ENCODE measurements at regions not wholly inside any gene's neighbourhood (a gene's known extent, or its start where the extent isn't known, plus 50 kb on each side); places are given as distances from the start of the nearest gene placed in this dataset.

DNA sequence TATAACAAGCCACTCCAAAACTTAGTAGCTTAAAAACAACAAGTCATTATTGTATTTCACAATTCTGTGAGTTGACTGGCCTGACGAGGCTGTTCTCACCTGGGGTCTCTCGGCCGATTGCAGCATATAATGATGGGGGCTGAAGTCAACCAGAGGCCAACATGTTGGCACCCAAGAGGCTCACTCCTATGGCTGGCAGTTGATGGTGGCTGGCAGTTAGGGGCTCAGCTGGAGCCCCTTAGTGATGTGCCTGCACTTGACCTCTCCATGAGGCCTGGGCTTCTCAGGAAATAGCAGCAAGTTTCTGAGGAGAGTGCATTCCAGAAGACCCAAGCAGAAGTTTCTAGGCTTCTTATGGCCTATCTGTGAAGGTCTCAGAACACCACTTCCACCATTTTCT lies 459.4 kb downstream of the NPHP4 start:
- no peak for DNase-seq (ENCODE audit: low read depth in 2 of 2, low spot score in 1 of 2)

DNA sequence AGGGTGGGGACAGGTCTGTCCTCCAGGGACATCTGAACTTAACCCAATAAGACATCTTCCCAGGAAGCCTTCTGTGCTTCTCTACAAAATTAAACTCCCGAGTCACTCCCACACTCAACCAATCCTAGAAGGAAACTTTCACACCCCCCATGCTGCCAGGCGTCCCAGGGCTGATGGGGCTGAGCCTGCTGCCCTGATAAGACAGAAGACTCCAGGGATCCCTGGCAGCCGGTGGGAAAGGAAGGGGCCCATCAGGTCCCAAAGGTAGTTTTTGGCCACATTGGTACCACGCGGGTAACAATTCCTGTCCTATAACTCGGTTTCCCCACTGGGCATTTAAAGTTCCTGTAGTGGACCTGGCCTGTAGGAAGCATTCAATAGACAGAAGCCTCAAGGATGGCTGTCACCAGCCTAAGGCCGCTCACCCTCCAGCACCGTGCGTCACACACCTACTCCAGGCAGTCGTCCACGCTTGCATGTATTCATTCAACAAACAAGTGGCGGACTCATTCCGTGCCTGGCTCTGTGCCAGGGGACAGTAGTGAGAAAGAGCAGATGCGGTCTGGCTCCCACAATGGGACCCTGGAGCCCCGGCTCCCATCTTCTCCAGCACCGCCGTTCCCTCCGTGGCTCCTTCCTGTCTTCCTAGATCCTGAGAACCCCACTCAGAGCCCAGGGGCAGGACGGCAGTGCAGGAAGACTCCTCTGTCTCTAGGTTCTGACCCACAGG lies 465.2 kb downstream of the NPHP4 start:
- no peak for DNase-seq (ENCODE audit: low read depth in 2 of 2, low spot score in 1 of 2)

DNA sequence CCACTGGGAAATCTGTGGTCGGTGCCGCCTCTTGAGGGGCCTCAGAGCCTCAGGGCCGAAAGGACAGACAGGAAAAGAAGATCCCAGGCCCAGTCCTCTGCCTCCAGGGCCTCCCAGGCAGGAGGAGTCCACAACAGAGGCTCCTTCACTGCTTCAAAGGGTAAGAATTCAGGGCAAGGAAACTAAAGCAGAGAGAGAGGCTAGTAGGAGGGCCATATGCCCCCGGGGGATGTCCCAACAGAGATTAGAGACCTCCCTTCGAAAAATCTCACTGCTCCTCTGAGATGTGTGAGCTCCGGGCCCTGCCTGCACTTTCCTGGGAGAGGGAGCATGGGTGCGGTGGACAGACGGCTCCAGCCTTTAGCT lies 465.9 kb downstream of the NPHP4 start:
- no peak for DNase-seq (ENCODE audit: low read depth in 2 of 2, low spot score in 1 of 2)

DNA sequence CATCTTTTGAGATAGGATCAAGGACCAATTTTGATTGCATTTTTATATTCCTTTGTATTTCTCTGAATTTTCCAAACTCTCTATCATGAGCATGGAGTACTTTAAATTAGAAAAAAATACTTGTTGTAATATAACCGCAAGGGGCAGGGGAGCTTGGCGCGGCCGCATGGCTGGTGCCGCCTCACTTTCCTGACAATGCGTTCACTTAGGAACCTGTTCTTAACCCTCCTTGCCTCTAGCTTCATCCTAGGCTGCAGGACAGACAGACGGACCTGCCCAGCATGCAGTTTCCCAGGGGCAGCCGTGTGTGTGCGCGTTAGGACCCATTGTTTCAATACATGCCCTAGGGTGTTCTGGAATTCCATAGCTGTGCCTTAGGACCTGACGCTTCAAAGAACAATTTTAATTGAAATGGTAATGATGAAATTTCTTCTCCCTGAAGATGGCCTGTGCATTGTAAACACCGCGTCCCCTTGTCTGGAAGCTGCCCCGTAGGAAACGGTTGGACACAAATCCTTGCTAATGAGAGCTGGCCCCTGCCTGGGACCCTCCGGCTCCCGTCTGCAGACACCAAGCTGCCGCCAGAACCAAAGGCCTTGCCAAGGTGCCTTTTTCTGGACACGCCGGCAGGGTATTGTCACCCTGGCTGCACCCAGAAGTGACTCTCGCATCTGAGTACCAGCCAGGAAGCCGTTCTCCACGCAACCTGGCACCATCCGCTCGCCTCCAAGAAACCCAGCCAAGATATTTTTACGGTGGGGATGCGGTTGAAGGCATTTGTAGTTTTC lies 466.4 kb downstream of the NPHP4 start:
- DNase-seq (ENCODE audit: low read depth in 2 of 2, low spot score in 1 of 2) = no peak

DNA sequence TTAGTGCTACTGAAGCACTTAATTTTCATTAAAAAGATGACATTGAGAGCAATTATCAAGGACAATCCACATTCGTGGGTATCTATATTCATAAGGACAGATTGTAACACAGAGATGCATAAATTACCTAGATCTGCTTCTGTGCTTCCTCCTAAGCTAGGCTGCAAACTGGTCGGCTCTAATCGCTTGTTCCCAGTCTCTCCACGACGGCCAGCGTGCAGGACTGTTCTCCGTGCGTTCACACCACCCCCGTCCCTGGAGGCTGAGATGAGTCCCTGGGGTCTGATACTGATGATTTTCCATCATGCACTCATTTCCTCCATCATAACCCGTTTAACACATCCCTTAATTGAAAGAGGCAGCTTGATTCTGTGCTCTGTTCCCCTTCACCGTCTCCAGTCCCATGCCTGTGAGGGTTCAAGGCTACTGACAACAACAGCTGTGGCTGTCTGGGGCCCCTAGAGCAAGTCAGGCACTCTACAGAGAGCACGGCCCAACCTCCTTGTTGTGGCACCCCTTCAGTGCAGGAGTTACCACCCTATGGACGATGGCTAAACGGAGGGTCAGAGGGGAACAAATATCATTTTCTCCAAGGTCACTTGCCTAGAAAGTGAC lies 469.6 kb downstream of the NPHP4 start:
- no peak for DNase-seq (ENCODE audit: low read depth in 2 of 2, low spot score in 1 of 2)

DNA sequence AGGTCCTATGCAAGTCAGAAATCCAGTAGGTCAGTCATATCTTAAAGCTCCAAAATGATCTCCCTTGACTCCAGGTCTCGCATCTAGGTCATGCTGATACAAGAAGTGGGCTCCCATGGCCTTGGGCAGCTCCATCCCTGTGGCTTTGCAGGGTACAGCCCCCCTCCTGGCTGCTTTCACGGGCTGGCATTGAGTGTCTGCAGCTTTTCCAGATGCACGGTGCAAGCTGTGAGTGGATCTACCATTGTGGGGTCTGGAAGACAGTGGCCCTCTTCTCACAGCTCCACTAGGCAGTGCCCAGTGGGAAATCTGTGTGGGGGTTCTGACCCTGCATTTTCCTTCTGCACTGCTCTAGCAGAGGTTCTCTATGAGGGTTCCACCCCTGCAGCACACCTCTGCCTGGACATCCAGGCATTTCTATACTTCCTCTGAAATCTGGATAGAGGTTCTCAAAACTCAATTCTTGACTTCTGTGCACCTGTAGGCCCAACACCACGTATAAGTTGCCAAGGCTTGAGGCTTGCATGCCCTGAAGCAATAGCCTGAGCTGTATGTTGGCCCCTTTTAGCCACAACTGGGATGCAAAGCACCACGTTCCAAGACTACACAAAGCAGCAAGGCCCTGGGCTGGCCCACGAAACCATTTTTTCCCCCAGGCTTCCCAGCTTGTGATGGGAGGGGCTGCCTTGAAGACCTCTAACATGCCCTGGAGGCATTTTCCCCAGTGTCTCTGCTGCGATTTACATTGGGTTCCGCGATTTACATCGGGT lies 472.7 kb downstream of the NPHP4 start:
- no peak for DNase-seq (ENCODE audit: low read depth in 2 of 2, low spot score in 1 of 2)

DNA sequence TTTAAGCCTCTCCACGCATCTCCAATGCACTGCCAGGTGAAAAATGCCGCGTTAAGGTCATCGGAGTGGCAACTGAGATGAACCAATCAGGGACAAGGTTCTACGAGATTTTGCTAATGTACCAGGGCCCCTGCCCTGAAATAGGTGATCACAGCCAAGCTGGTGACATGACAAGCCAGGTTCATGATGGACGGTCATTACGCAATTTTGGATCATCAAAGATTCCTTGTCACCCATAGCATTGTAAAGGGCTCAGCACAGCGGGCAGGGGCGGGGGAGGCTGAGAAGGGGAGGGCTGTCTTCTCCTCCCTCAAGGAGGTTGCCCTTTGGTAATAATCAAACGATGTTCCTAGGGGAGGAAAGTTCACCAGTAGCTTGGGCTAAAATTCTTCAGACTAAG lies 475.5 kb downstream of the NPHP4 start:
- no peak for DNase-seq (ENCODE audit: low read depth in 2 of 2, low spot score in 1 of 2)

DNA sequence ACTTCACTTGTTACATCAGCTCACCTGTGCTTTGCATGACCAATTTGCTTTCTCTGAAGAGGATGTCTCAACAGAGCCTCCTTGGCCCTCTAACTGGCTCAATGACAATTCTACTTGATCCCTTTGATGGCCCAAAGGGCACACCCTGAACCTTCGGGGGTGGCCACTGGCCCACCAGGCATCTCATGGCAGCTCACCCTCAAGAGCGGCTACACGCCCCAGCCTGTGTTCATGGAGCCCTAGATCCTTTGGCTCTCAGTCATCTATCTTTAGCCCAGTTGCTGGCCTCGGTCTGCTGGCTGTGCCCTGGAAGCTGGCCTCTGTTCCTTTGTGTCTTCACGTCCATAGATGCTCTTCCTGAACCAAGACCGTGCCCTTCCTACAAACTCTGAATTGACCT lies 476.7 kb downstream of the NPHP4 start:
- no peak for DNase-seq (ENCODE audit: low read depth in 2 of 2, low spot score in 1 of 2)

DNA sequence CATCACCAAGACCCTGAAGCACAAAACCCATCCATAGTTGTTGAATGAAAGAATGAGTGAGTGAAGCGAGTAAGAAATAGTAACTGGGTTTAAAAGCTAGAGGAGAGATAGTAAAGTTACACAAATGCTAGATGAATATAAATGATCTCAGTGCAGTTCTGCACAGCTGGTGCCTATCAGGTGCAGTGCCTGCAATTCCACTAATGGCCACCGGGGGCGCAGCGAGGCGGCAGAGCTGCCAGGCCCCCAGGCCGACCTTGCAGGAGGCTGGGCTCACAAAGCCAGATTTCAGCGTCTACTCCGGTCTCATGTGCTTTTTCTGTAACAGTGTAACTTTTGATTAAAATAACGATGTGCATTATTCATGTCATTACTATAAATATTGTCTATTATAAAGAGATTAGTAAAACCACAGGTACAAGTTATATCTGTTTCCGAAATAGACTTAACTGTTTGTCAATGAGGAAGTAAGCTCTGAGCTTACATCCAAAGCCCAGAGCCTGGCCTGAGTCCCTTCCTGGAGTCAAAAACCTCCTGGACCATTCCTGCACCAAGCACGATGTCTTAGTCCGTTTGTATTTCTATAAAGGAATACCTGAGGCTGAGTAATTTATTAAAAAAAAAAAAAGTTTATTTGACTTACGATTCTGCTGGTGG lies 477.6 kb downstream of the NPHP4 start:
- peak; percentile 39 to 48 for DNase-seq (ENCODE audit: low read depth in 2 of 2, low spot score in 1 of 2)

DNA sequence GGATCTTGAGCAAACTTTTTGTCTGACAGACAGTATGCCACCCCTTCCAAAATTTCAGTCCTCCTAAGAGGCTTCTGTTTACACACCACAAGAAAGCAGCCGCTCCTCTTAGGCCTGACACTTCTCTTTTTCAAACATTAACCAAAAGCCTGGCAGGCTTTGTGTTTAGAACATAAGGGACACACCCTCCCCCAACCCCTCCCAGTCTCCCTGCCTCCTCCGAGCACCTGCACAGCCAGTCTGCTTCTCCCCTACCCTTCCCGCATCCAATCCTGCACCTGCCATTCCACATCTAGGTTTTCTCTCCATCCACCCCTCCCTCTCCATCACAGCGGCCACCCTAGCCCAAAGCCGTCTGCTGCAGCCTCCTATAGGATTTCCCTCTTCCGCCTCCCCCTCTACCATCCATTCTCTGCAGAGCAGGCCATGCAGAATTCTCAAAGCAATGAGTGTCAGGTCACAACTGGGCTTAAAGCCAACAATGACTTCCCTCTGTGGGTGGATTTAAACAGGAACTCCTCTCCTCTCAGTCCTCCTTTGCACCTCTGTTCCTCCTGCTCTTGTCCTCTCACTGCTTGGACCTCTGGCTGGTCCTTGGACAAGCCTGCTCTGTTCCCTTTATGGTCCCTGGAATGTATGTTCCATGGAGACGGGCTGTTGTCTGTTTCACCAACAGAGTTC lies 478.2 kb downstream of the NPHP4 start:
- DNase-seq (ENCODE audit: low read depth in 2 of 2, low spot score in 1 of 2) = no peak

DNA sequence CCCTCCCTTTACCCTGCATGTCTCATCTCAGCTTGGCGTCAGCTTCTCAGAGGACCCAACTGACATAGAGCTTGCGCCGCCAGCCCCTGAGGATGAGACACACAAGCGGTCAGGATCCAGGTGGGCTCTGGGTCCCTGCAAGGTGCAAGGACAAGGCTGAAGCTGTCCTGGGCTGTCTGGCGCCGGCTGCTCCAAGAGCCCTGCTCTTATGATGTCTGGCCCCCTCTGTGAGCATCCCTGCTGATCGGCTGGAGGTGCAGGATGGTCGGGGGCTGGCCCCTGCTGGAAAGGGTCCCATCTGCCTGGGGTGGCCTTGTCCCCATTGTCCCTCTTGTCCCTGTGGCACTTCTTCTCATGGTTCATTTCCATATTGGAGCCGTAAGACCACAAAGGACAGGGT lies 479.0 kb downstream of the NPHP4 start:
- no peak for DNase-seq (ENCODE audit: low read depth in 2 of 2, low spot score in 1 of 2)

DNA sequence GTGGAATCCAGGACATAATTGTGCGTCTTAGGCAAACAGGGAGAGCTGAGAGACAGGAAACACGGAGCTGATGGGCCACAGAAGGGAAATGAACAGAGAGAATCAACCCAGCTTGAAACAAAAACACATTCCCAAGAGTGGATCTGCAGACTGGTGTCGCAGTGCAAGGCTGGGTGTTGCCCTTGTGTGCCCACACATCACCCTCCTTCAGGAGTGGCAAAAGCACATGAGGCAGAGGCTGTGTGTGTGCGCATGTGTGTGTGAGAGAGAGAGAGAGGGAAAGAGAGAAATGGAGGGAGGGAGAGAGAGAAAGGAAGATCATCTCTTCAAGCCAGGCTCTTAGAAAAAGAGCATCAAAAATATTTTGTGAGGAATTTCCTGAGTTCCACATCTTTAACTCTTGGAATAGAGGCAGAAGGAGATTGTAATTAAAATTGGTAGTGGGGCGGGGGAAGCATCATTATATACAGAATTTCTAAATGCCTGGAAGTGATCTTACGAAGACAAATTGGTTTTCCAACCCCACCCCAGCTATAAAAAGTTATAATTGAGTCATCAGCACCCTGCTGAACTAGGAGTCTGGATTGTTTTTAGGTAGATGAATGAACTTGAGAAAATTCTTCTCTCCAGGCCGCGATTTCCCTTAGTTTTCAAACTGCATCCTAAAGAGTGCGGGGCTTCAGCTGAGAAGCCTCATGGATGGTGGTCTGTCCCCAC lies 480.7 kb downstream of the NPHP4 start:
- no peak for DNase-seq (ENCODE audit: low read depth in 2 of 2, low spot score in 1 of 2)

DNA sequence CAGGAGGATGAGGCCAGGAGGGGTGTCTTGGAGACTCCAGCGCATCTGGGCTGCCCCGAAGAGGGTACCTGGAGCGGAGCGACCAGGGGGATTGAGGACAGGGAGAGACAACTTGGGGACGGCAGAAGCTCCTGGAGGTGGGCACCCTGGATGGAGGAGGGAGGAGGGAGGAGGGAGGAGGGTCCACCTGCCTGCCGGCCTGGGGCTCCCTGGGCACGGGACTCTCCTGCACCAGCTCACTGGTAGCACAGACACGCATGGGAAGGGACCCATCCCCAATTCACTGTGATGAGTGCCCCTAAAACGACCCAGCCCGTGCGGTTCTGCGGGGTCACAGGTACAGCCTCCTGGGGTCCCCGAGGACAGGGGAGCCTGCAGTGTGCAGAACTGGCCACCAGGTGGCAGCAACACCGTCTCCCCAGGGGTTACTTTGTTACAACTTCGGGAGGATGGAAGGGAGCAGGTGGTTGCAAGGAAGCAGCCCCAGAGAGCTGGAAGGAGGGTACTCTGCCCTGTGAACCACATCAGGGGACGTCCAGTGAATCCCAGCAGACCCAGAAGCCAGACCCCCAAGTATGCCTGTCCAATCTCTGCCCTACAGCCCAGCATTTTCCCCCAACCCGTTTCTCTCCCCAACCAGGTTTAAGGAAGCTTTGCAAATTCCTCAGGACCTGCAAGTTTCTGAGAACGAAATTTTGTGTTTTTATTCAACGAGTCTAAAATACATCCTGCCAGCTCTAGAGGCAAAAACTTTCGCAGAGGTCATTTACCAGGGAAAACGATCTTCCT lies 482.4 kb downstream of the NPHP4 start:
- peak; percentile 40 to 66 for DNase-seq (ENCODE audit: low read depth in 2 of 2, low spot score in 1 of 2)

DNA sequence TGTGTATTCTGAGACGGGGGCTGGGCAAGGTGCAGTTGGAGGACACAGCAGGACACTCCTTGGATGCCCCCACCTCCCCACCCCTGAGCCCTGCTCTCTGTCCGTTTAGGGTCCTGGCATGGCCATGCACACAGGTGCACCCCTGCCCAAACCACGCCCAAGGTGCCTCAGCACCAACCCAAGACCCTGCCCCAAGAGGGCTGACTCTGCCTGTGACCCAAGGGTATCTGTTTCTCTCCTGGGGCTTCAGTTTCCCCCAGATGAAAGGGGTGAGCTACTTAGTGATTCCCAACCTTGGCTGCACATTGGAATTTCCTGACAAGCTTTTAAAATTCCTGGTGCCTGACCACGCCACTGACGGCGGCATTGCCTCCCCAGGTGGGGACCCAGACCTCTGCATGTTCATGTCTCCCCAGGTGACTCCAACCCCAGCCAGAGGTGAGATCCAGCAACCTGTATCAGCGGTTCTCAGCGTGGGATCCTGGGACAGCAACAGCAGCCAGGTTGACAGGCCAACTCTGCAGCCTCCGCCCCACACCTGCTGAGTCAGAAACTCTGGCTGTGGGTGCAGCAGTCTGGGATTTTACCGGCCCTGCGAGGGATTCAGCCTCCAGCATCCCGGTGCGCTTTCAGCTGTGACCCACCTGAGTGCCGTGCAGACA lies 483.4 kb downstream of the NPHP4 start:
- DNase-seq (ENCODE audit: low read depth in 2 of 2, low spot score in 1 of 2) = no peak

DNA sequence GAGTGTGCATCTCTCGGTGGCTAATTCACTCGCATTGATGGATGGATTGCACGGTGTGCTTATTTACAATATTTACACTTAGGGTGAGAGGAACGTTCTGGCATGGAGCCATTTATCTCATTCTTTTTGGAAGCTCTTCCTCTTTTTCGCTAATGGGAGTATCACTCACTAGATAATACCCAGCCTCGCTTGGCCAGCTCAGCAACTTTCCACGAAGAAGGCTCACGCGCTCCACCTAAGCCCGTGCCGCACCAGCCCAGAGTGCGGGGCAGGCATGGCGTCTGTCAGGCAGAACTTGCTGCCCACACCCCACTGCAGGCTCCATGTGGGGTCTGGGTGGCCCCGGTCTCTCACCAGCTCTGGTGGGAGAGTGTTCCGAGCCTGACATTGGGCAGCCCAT lies 484.9 kb downstream of the NPHP4 start:
- DNase-seq (ENCODE audit: low read depth in 2 of 2, low spot score in 1 of 2) = no peak

DNA sequence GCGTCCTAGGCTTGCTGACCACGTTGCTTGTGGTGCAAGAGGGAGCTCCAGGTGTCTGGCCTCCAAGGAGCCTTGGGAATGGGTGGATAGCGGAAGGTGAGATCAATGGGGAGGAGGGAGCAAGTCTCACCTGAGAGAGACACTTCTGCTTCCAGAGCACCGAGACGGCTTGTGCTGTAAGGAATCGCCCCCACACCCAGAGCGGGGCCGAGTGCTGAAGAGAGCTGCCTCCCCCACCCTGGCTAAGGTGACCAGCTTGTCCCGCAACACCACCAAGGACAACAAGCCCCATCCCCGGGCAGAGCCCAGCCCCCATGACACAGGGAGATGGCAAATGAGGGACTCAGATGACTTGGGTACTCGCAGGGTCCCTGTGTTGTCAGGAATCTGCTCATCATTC lies 485.6 kb downstream of the NPHP4 start:
- DNase-seq (ENCODE audit: low read depth in 2 of 2, low spot score in 1 of 2) = no peak

DNA sequence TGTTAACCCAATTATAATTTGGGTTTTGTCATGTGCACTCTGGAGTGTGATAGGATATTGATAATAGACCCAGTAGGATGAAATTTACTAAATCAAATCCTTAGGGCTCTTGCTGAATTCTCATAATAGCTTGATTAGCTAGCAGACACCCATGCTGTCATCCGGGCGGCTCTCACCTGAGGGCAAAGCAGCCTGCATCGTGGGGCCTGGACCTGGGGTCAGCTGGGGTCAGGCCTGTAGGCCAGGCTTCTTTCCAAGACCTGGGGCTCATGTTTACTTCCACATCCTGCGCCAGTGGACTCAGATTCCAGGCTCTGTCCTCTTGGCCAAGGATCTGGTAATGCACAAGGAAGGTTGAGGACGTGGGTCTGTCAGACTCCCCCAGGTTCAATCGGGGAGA lies 486.3 kb downstream of the NPHP4 start:
- no peak for DNase-seq (ENCODE audit: low read depth in 2 of 2, low spot score in 1 of 2)

DNA sequence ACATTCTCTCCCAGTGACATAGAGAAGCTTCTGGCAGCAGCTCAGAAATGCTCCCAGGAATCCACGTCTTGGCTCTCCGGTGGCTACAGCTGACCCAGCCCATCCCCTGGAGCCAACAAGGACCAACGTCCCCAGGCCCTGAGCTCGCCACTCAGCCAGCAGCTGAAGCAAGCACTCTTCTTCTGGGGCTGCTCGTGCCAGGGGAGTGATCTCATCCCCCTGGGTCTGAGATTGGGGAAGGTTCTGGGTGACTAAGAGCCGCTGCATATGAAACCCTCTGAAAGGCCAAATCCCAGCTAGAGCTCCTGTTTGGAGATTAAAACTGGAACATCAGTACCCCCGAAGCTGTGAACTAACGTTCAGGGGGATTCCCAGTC lies 487.9 kb downstream of the NPHP4 start:
- no peak for DNase-seq (ENCODE audit: low read depth in 2 of 2, low spot score in 1 of 2)

Data from stimulated activated CD8-positive, alpha-beta memory T cell treated with anti-CD3 and anti-CD28 coated beads, Interleukin-4, amount 100 ng/mL, for 4 hours (primary cell).